Fibroblast of pulmonary artery (primary cell): ENCODE measurements at regions not wholly inside any gene's neighbourhood (a gene's known extent, or its start where the extent isn't known, plus 50 kb on each side); places are given as distances from the start of the nearest gene placed in this dataset.
"Not testable (repeated sequence)": the region's sequence is repeated elsewhere in the genome, so short reads cannot be mapped to it uniquely, and the experiment has no call there.

Source experiments
- DNase-seq: peaks from one replicate; pipeline ENCODE4 v3.0.0-alpha.2; 2010; ENCODE audit warnings: low read depth
- H3K4me3 ChIP-seq: replicated peaks from 2 replicates; pipeline ENCODE4 v1.5.1; 2011; ENCODE audit warnings: low read depth, mild to moderate bottlenecking, control low read depth, low read length, moderate library complexity
- TF ChIP-seq, protein P1 (sequence below): IDR thresholded peaks from 2 replicates; pipeline ENCODE4 v1.5.1; 2011; ENCODE audit warnings: mild to moderate bottlenecking, control low read depth, low read length, inconsistent platforms; ENCODE audit errors: missing control alignments

DNA sequence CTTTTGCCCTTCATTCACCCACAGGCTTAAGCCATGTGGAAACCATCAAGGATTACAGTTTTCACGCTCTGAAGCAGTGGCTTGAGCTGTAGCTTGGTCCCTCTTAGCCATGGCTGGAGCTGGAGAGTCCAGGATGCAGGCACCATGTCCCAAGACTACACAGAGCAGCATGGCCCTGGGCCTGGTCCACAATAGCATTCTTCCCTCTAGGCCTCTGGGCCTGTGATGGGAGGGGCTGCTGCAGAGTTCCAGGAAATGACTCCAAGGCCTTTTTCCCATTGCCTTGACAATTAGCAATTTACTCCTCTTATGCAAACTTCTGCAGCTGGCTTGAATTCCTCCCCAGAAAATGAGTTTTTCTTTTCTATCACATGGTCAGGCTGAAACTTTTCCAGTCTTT is 211.3 kb downstream of the RERGL start:
- no peak overlapping the region for H3K4me3 ChIP-seq
- DNase-seq: no peak
- TF ChIP-seq, protein P1, sequence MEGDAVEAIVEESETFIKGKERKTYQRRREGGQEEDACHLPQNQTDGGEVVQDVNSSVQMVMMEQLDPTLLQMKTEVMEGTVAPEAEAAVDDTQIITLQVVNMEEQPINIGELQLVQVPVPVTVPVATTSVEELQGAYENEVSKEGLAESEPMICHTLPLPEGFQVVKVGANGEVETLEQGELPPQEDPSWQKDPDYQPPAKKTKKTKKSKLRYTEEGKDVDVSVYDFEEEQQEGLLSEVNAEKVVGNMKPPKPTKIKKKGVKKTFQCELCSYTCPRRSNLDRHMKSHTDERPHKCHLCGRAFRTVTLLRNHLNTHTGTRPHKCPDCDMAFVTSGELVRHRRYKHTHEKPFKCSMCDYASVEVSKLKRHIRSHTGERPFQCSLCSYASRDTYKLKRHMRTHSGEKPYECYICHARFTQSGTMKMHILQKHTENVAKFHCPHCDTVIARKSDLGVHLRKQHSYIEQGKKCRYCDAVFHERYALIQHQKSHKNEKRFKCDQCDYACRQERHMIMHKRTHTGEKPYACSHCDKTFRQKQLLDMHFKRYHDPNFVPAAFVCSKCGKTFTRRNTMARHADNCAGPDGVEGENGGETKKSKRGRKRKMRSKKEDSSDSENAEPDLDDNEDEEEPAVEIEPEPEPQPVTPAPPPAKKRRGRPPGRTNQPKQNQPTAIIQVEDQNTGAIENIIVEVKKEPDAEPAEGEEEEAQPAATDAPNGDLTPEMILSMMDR: no peak

DNA sequence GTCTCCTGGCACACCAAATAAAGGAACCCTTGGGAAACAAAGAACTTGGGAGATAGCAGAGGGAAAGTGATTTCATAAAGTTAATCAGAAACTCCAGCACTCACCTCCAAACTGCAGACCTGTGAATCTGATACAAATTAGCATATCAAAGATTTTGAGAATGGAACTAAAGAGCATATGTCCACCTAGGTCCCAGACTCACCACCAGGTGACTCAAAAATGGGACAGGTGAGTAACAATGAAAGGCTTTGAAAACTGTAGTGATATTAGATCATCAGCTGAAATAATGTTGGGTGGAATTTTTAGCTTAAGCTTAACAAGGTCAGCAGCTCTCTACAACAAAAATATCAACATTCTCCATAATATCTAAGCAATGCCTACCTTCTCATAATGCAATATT is 214.8 kb downstream of the RERGL start:
- TF ChIP-seq, protein P1: no peak
- no peak overlapping the region for H3K4me3 ChIP-seq

DNA sequence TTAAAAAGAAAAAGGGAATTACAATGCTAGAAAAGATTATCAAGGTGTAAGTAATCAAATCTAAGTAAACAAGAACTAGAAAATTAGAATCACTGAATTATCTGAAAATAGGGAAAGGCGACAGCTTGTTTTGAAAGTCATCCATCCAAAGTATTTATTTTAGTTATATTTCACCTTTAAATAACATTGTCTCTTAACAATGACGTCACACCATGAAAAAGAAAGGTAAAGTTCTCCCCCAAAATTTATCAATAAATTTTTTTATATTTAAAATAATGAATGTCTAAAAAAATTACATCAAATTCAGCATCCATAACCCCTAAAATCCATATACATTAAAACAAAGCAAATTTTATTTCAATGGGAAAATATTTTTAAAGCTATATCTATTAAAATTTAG is 223.2 kb downstream of the RERGL start:
- H3K4me3 ChIP-seq: no peak overlapping the region
- TF ChIP-seq, protein P1: no peak
- no peak for DNase-seq

More for the DNA sequence above, 214.8 kb downstream of the RERGL start:
- DNase-seq: no peak

DNA sequence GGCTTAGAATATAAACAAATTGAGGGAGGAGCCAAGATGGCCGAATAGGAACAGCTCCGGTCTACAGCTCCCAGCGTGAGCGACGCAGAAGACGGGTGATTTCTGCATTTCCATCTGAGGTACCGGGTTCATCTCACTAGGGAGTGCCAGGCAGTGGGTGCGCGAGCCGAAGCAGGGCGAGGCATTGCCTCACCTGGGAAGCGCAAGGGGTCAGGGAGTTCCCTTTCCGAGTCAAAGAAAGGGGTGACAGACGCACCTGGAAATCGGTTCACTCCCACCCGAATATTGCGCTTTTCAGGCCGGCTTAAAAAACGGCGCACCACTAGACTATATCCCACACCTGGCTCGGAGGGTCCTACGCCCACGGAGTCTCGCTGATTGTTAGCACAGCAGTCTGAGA is 234.4 kb downstream of the RERGL start:
- DNase-seq, H3K4me3 ChIP-seq: not testable (repeated sequence)

DNA sequence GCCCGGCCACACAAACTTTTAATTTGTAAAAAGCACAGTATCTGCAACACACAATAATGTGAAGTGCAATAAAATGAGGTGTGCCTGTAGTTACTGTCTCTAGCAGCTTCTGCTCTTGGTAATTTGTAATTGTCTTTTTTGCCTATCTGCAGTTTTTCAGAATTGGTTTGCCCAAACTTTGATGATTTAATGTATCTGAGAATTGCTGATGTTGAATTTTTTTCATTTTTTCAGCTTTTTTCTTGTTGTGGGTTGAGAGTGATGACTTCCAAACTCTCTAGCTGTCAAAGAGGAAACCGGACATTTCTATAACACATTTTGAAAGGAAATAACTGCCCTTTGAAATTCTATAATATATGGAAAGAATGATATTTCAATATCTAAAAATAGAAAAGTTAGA is 236.9 kb downstream of the RERGL start:
- no peak overlapping the region for H3K4me3 ChIP-seq
- no peak for DNase-seq
- TF ChIP-seq, protein P1: no peak

DNA sequence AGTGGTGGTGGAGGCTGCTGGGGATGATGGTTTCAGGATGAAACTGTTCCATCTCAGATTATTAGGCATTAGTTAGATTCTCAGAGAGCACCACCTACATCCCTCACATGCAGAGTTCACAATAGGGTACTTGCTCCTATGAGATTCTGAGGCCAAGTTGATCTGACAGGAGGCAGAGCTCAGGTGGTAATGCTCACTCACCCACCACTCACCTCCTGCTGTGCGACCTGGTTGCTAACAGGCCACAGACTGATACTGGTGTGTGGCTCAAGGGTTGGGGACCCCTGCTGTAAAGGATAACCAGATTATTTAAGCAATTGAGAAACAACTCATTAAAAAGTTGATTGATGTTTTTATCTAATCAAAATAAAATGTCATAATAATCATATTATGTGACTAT is 248.5 kb downstream of the RERGL start:
- no peak for DNase-seq
- TF ChIP-seq, protein P1: no peak
- H3K4me3 ChIP-seq: no peak overlapping the region

DNA sequence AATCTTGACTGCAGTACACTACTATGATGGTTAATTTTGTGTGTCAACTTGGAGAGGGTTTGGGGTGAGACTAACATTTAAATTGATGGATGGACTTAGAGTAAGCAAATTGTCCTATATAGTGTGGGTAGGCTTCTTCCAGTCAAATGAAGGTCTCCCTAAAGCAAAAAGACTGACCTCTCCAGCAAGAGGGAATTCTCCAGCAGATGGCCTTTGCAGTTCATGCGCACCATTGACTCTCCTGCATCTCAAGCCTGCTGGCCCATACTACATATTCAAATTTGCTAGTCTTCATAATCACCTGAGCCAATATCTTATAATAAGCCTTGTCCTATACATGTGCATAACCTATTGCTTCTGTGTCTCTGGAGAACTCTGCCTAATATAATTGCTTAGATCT is 260.2 kb downstream of the RERGL start:
- TF ChIP-seq, protein P1: no peak
- DNase-seq: no peak
- H3K4me3 ChIP-seq: no peak overlapping the region

DNA sequence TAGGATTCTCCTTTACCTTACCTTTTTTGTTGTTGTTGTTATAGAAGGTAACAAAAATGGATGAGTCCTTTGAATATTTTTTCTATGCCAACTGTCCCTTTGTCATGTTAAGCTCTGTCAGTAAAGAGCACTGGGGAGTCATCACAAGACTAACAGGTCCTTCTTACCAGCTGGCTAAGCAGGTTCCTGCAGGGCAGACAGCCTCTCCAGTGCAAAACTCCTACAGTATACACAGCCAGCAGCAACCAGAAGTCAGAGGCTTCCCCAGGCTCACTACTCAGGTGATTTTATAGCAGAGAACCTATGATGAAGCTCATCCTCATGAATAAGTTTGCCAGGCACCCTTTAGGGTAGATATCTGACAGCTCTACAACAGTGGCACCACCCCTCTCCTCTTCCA is 271.1 kb downstream of the RERGL start:
- TF ChIP-seq, protein P1: no peak
- DNase-seq: no peak
- H3K4me3 ChIP-seq: no peak overlapping the region
